Neural cell (in vitro differentiated cells): ENCODE measurements at regions not wholly inside any gene's neighbourhood (a gene's known extent, or its start where the extent isn't known, plus 50 kb on each side); places are given as distances from the start of the nearest gene placed in this dataset.
"Not testable (repeated sequence)": the region's sequence is repeated elsewhere in the genome, so short reads cannot be mapped to it uniquely, and the experiment has no call there.

ENCODE experiments used
- H2AFZ ChIP-seq: fragments of 200-600, 300-800 bp; sonication (generic), shearing (Covaris generic); 2 replicates; pipeline ENCODE4 v1.6.0; 2014; ENCODE audit warnings: low read depth, mild to moderate bottlenecking, antibody characterized with exemption, low read length, moderate library complexity
- H3F3A ChIP-seq: fragments of 200-600 bp; shearing (Covaris generic); 2 replicates; pipeline ENCODE4 v1.6.1; 2016; ENCODE audit warnings: mild to moderate bottlenecking, moderate library complexity, mixed read lengths, antibody characterized with exemption, low read length; ENCODE audit not compliant: insufficient read depth, poor library complexity, severe bottlenecking
- H3K27ac ChIP-seq: fragments of 200-600, 300-800 bp; sonication (generic), shearing (Covaris generic); 2 replicates; pipeline ENCODE4 v1.5.1; 2014; ENCODE audit warnings: mild to moderate bottlenecking, low read length, moderate library complexity
- H3K27me3 ChIP-seq: fragments of 300-800, 200-600 bp; sonication (generic), shearing (Covaris generic); 2 replicates; pipeline ENCODE4 v1.6.0; 2014; ENCODE audit warnings: mild to moderate bottlenecking, low read depth, low read length, moderate library complexity; ENCODE audit not compliant: insufficient read depth
- H3K36me3 ChIP-seq: fragments of 300-800, 200-600 bp; sonication (generic), shearing (Covaris generic); 2 replicates; pipeline ENCODE4 v1.5.1; 2014; ENCODE audit warnings: mild to moderate bottlenecking, antibody characterized with exemption, low read length, moderate library complexity; ENCODE audit not compliant: insufficient read depth
- H3K4me2 ChIP-seq: fragments of 300-800, 200-600 bp; sonication (generic), shearing (Covaris generic); 2 replicates; pipeline ENCODE4 v1.6.0; 2014; ENCODE audit warnings: mild to moderate bottlenecking, low read length
- H3K4me3 ChIP-seq: fragments of 300-800, 200-600 bp; sonication (generic), shearing (Covaris generic); 2 replicates; pipeline ENCODE4 v1.5.1; 2014; ENCODE audit warnings: mild to moderate bottlenecking, low read length, moderate library complexity
- H3K79me2 ChIP-seq: fragments of 200-600 bp; shearing (Covaris generic); replicated peaks from 2 replicates; pipeline ENCODE4 v1.6.0; 2014; ENCODE audit warnings: mild to moderate bottlenecking, low read length, moderate library complexity; ENCODE audit not compliant: insufficient read depth
- H3K9ac ChIP-seq: fragments of 300-800, 200-600 bp; sonication (generic), shearing (Covaris generic); 2 replicates; pipeline ENCODE4 v1.6.1; 2016; ENCODE audit warnings: mild to moderate bottlenecking, low read length, mixed read lengths
- H3K9me2 ChIP-seq: fragments of 200-600 bp; shearing (Covaris generic); 2 replicates; pipeline ENCODE4 v1.6.1; 2016; ENCODE audit warnings: mild to moderate bottlenecking, low read length, mixed read lengths; ENCODE audit not compliant: insufficient read depth
- H3K9me3 ChIP-seq: fragments of 200-600, 300-800 bp; sonication (generic), shearing (Covaris generic); 2 replicates; pipeline ENCODE4 v1.6.1; 2016; ENCODE audit warnings: mild to moderate bottlenecking, mixed run types, low read length, moderate library complexity, mixed read lengths
- H4K20me1 ChIP-seq: fragments of 200-600 bp; shearing (Covaris generic); 2 replicates; pipeline ENCODE4 v1.6.1; 2016; ENCODE audit warnings: mild to moderate bottlenecking, mixed run types; ENCODE audit not compliant: insufficient read depth
- CTCF ChIP-seq: fragments of 450-650 bp; IDR thresholded peaks from 2 replicates; pipeline ENCODE4 v1.5.1; 2014; ENCODE audit warnings: antibody characterized with exemption, mild to moderate bottlenecking, moderate library complexity; ENCODE audit not compliant: poor library complexity, severe bottlenecking
- EP300 ChIP-seq: fragments of 450-650 bp; conservative IDR thresholded peaks from 2 replicates; pipeline ENCODE4 v1.6.1; 2014; ENCODE audit warnings: antibody characterized with exemption, mild to moderate bottlenecking, moderate library complexity; ENCODE audit not compliant: poor library complexity, severe bottlenecking
- EZH2 ChIP-seq: fragments of 200-600, 300-800 bp; shearing (Covaris generic), sonication (generic); IDR thresholded peaks from 2 replicates; pipeline ENCODE4 v1.6.1; 2014; ENCODE audit warnings: antibody characterized with exemption, low read length, borderline replicate concordance, mild to moderate bottlenecking; ENCODE audit not compliant: insufficient read depth, poor library complexity, severe bottlenecking
- MXI1 ChIP-seq: fragments of 450-650 bp; conservative IDR thresholded peaks from 2 replicates; pipeline ENCODE4 v1.6.1; 2014; ENCODE audit warnings: antibody characterized with exemption, mild to moderate bottlenecking; ENCODE audit not compliant: poor library complexity, severe bottlenecking
- POLR2AphosphoS5 ChIP-seq: IDR thresholded peaks from 2 replicates; pipeline ENCODE4 v1.6.1; 2012
- RAD21 ChIP-seq: fragments of 450-650 bp; conservative IDR thresholded peaks from 2 replicates; pipeline ENCODE4 v1.6.1; 2014; ENCODE audit warnings: antibody characterized with exemption, mild to moderate bottlenecking, moderate library complexity
- REST ChIP-seq: IDR thresholded peaks from 2 replicates; pipeline ENCODE4 v1.6.1; 2012; ENCODE audit warnings: borderline replicate concordance
- SMC3 ChIP-seq: fragments of 450-650 bp; conservative IDR thresholded peaks from 2 replicates; pipeline ENCODE4 v1.6.1; 2014; ENCODE audit warnings: antibody characterized with exemption, mild to moderate bottlenecking, moderate library complexity; ENCODE audit not compliant: poor library complexity
- TAF1 ChIP-seq: IDR thresholded peaks from 2 replicates; pipeline ENCODE4 v1.6.1; 2012; ENCODE audit warnings: low read depth

- Histone ChIP-seq H3F3A (no peaks in the 10 kb centered on the region), H3K27me3 (no peaks in the 10 kb centered on the region), H3K4me3 (no peak overlapping the region), H3K9me3 (no peaks in the 10 kb centered on the region), H2AFZ (no peak overlapping the region), H3K9me2 (no peaks in the 10 kb centered on the region), H4K20me1 (no peaks in the 10 kb centered on the region), H3K27ac (no peak overlapping the region), H3K9ac (no peak overlapping the region), H3K79me2 (no peaks in the 10 kb centered on the region), H3K4me2 (no peak overlapping the region), H3K36me3 (no peaks in the 10 kb centered on the region)
- no peak for TF ChIP-seq SMC3
- TF ChIP-seq TAF1 = no peak
- no peak for TF ChIP-seq POLR2AphosphoS5
- no peak for TF ChIP-seq EZH2
- no peak for TF ChIP-seq MXI1
- no peak for TF ChIP-seq CTCF
- no peak for TF ChIP-seq EP300
- TF ChIP-seq REST = no peak
- no peak for TF ChIP-seq RAD21
These were observed 180.5 kb downstream of the KIT start for GRCh38 chr4:54838301-54838700.

DNA sequence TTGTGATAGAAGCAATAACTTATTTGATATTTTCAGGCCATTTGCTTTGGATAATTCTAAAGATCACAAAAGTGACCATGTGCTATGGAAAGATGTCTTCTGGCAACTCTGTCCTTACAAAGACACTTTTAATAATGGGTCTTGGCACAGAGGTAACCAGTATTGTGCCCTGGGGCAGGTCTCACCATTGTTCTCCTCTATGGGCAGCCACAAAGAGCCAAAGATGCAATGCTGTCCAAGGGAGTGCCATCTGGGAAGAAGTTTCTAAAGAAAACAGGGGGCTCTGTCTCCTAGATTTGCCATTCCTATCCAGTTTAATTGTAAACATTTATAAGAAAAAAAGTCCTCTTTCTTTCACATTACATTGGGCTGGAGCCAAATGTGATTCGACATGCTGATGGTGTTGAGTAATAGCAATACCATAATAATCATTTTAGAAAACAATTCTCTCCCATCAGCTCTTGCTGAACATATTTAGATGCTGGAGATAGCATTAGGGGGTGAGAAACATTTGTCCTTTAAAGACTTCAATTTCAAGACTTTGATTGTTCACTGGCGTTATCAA is 179.9 kb downstream of the KIT start:
- H3K9me2 ChIP-seq = no peaks in the 10 kb centered on the region
- H3K4me3 ChIP-seq = no peak overlapping the region
- H3K36me3 ChIP-seq = no peaks in the 10 kb centered on the region
- TF ChIP-seq EZH2 = no peak
- no peak for TF ChIP-seq EP300
- no peak for TF ChIP-seq POLR2AphosphoS5
- TF ChIP-seq SMC3 = no peak
- TF ChIP-seq CTCF = no peak
- no peak for TF ChIP-seq MXI1
- no peak for TF ChIP-seq RAD21
- TF ChIP-seq REST = no peak
- TF ChIP-seq TAF1 = no peak
- H3F3A ChIP-seq = no peaks in the 10 kb centered on the region
- H3K79me2 ChIP-seq = no peaks in the 10 kb centered on the region
- H3K27me3 ChIP-seq = no peaks in the 10 kb centered on the region
- H3K9ac ChIP-seq = no peak overlapping the region
- H2AFZ ChIP-seq = no peak overlapping the region
- H3K4me2 ChIP-seq = no peak overlapping the region
- no peak overlapping the region for H3K27ac ChIP-seq
- H3K9me3 ChIP-seq = no peaks in the 10 kb centered on the region
- H4K20me1 ChIP-seq = no peaks in the 10 kb centered on the region

GRCh38 chr4:54828361-54828760 is 170.6 kb downstream of the KIT start:
- H4K20me1 ChIP-seq, H3K27me3 ChIP-seq, H2AFZ ChIP-seq, H3K9me3 ChIP-seq, H3K9ac ChIP-seq, H3K4me2 ChIP-seq, H3K9me2 ChIP-seq, H3K36me3 ChIP-seq, H3F3A ChIP-seq, H3K79me2 ChIP-seq, H3K4me3 ChIP-seq, H3K27ac ChIP-seq: not testable (repeated sequence)
